CD4-positive, CD25-positive, alpha-beta regulatory T cell (primary cell): ENCODE measurements at regions not wholly inside any gene's neighbourhood (a gene's known extent, or its start where the extent isn't known, plus 50 kb on each side); places are given as distances from the start of the nearest gene placed in this dataset.

Experiments used
- ATAC-seq, 2 donors: fragments of 150-1000 bp; cut with Tn5 transposase; one replicate each; pipeline ENCODE4 v1.10.0; 2021; ENCODE audit warnings: low read depth in 2 of 2, moderate number of reproducible peaks in 2 of 2, moderate library complexity in 1 of 2
- DNase-seq, 3 donors: peaks; one replicate each; pipeline versions ENCODE4 v3.0.0 to v3.0.0-alpha.2; 2012 to 2022; ENCODE audit warnings: mixed read lengths in 1 of 3
- H3K27ac ChIP-seq: one replicate; pipeline ENCODE4 v1.7.0; 2013; ENCODE audit warnings: mild to moderate bottlenecking, low read length; ENCODE audit not compliant: insufficient read depth, poor library complexity, severe bottlenecking
- H3K27me3 ChIP-seq: one replicate; pipeline ENCODE4 v1.7.0; 2013; ENCODE audit warnings: low read length; ENCODE audit not compliant: control insufficient read depth, insufficient read depth
- H3K36me3 ChIP-seq: one replicate; pipeline ENCODE4 v1.7.0; 2013; ENCODE audit warnings: mild to moderate bottlenecking, low read length, moderate library complexity; ENCODE audit not compliant: control insufficient read depth, insufficient read depth
- H3K4me1 ChIP-seq: 2 replicates; pipeline ENCODE4 v1.7.0; 2013; ENCODE audit warnings: mild to moderate bottlenecking, low read length; ENCODE audit not compliant: insufficient read depth, control insufficient read depth, poor library complexity, severe bottlenecking
- H3K4me3 ChIP-seq: one replicate; pipeline ENCODE4 v1.7.0; 2013; ENCODE audit warnings: low read depth, mild to moderate bottlenecking, low read length, moderate library complexity
- H3K9me3 ChIP-seq, 2 experiments: 1 replicate in 1 of 2; 2 replicates in 1 of 2; pipeline ENCODE4 v1.7.0; 2013; ENCODE audit warnings: low read length in 2 of 2, mild to moderate bottlenecking in 1 of 2, moderate library complexity in 1 of 2; ENCODE audit not compliant: control insufficient read depth in 2 of 2
- H3K27ac Mint-ChIP-seq, 3 donors: one replicate each; pipeline ENCODE4 v1.8.0; 2020 to 2022; ENCODE audit warnings: mild to moderate bottlenecking in 3 of 3, mixed read lengths in 3 of 3, moderate library complexity in 2 of 3
- H3K27me3 Mint-ChIP-seq: one replicate; pipeline ENCODE4 v1.8.0; 2022; ENCODE audit warnings: mild to moderate bottlenecking, mixed read lengths
- H3K36me3 Mint-ChIP-seq: one replicate; pipeline ENCODE4 v1.8.0; 2020; ENCODE audit warnings: mixed read lengths
- H3K4me1 Mint-ChIP-seq, 4 donors: one replicate each; pipeline ENCODE4 v1.8.0; 2020 to 2022; ENCODE audit warnings: mixed read lengths in 4 of 4, mild to moderate bottlenecking in 1 of 4
- H3K4me3 Mint-ChIP-seq, 4 donors: one replicate each; pipeline ENCODE4 v1.8.0; 2020 to 2022; ENCODE audit warnings: mild to moderate bottlenecking in 4 of 4, mixed read lengths in 4 of 4, moderate library complexity in 3 of 4
- H3K9me3 Mint-ChIP-seq, 7 donors: one replicate each; pipeline ENCODE4 v1.8.0; 2020 to 2022; ENCODE audit warnings: mixed read lengths in 7 of 7, mild to moderate bottlenecking in 3 of 7, moderate library complexity in 2 of 7

DNA sequence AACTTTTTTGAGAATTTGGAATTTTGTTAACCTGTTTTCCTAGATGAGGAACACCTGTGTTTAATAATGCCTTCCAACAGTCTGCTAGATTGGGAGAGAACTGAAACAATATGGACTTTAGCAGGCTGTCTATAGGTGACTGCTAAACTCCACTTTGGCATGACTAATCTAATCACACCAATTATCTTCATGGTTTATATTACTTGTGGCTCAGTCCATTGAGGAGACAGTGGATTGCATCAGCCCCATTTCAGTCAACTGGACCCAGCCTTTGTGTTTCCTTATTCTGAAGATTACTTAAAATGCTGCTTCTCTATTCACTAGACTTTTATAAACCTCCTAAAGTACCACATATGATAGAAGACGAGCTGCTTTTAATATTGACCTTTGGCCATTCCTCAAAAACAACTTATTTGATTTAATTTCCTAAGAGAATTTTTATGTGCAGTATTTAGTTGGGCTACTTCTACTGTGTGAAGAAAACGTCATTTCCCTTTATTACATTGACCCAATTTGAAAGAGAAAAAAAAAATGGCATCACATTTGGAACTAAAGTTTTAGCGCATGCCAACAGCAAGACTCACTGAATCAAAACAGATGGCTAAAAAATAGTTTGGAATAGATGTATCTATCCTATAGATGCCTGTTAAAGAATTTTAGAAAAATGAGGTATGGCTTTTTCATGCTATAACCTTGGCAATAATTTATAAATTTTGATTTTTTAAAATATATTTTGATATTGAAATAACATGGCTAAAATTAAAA lies 295.8 kb downstream of the NDFIP2 start:
- peaks cover 0 to 2% (median 0%) of the 10 kb centered on the region in 7 donors for H3K9me3 Mint-ChIP-seq
- no peaks in the 10 kb centered on the region for H3K36me3 Mint-ChIP-seq
- DNase-seq (no peak), ATAC-seq (no peak)
- H3K4me1 Mint-ChIP-seq = no peaks in the 10 kb centered on the region
- Histone ChIP-seq H3K27ac (no peak overlapping the region), H3K36me3 (no peaks in the 10 kb centered on the region), H3K9me3 (no peaks in the 10 kb centered on the region), H3K4me3 (no peak overlapping the region), H3K4me1 (no peaks in the 10 kb centered on the region), H3K27me3 (no peaks in the 10 kb centered on the region)
- no peaks in the 10 kb centered on the region for H3K27me3 Mint-ChIP-seq
- H3K4me3 Mint-ChIP-seq = no peak overlapping the region
- no peak overlapping the region for H3K27ac Mint-ChIP-seq

GRCh38 chr13:79775830-79776229 lies 294.9 kb downstream of the NDFIP2 start:
- Histone ChIP-seq H3K9me3 (no peaks in the 10 kb centered on the region), H3K27me3 (no peaks in the 10 kb centered on the region), H3K4me3 (no peak overlapping the region), H3K4me1 (no peaks in the 10 kb centered on the region), H3K36me3 (no peaks in the 10 kb centered on the region), H3K27ac (no peak overlapping the region)
- Mint-ChIP-seq H3K4me3 (no peak overlapping the region), H3K4me1 (no peaks in the 10 kb centered on the region), H3K36me3 (no peaks in the 10 kb centered on the region), H3K27me3 (no peaks in the 10 kb centered on the region), H3K27ac (no peak overlapping the region), H3K9me3 (peaks cover 0 to 7% (median 2%) of the 10 kb centered on the region in 7 donors)
- ATAC-seq = no peak
- DNase-seq = no peak

DNA sequence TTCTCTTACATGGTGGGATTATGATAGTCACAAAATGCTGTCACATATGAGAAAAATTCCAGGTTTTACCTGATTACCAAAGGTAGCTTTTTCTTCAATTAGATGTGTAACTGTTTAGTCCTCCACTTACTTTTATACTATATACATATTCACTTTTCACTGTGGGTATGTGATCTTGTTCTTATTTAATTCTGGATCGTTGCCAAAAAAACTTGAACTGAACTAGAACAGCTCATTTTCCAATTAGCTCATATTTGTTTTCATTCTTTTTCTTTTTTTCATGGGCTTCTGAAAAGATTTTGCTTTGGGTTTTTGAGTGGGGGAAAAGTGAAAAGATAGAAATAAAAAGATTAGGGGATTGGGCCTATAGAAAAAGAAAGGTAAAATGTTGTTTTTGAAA lies 291.9 kb downstream of the NDFIP2 start:
- Histone ChIP-seq H3K9me3 (no peaks in the 10 kb centered on the region), H3K4me1 (no peaks in the 10 kb centered on the region), H3K36me3 (no peaks in the 10 kb centered on the region), H3K27ac (no peak overlapping the region), H3K4me3 (no peak overlapping the region), H3K27me3 (no peaks in the 10 kb centered on the region)
- no peak overlapping the region for H3K4me3 Mint-ChIP-seq
- ATAC-seq (no peak), DNase-seq (no peak)
- H3K36me3 Mint-ChIP-seq = no peaks in the 10 kb centered on the region
- H3K27me3 Mint-ChIP-seq = no peaks in the 10 kb centered on the region
- H3K27ac Mint-ChIP-seq = no peak overlapping the region
- H3K4me1 Mint-ChIP-seq = no peaks in the 10 kb centered on the region
- H3K9me3 Mint-ChIP-seq = peaks cover 0 to 8% (median 0%) of the 10 kb centered on the region in 7 donors

- no peaks in the 10 kb centered on the region for H3K36me3 ChIP-seq
- H3K27ac ChIP-seq = no peak overlapping the region
- peaks cover 0 to 8% (median 0%) of the 10 kb centered on the region in 7 donors for H3K9me3 Mint-ChIP-seq
- H3K4me3 ChIP-seq = no peak overlapping the region
- no peaks in the 10 kb centered on the region for H3K36me3 Mint-ChIP-seq
- H3K4me3 Mint-ChIP-seq = no peak overlapping the region
- H3K9me3 ChIP-seq = no peaks in the 10 kb centered on the region
- DNase-seq (no peak), ATAC-seq (no peak)
- no peaks in the 10 kb centered on the region for H3K4me1 ChIP-seq
- no peak overlapping the region for H3K27ac Mint-ChIP-seq
- no peaks in the 10 kb centered on the region for H3K27me3 Mint-ChIP-seq
- H3K27me3 ChIP-seq = no peaks in the 10 kb centered on the region
- H3K4me1 Mint-ChIP-seq = no peaks in the 10 kb centered on the region
Observed at GRCh38 chr13:79771493-79771892, 290.5 kb downstream of the NDFIP2 start.

GRCh38 chr13:79770056-79770455 lies 289.1 kb downstream of the NDFIP2 start:
- Mint-ChIP-seq H3K9me3 (peaks cover 0 to 8% (median 0%) of the 10 kb centered on the region in 7 donors), H3K4me3 (no peak overlapping the region), H3K36me3 (no peaks in the 10 kb centered on the region), H3K4me1 (no peaks in the 10 kb centered on the region), H3K27ac (no peak overlapping the region), H3K27me3 (no peaks in the 10 kb centered on the region)
- ATAC-seq (no peak), DNase-seq (no peak)
- no peak overlapping the region for H3K27ac ChIP-seq
- no peak overlapping the region for H3K4me3 ChIP-seq
- H3K27me3 ChIP-seq = no peaks in the 10 kb centered on the region
- H3K36me3 ChIP-seq = no peaks in the 10 kb centered on the region
- H3K9me3 ChIP-seq = no peaks in the 10 kb centered on the region
- no peaks in the 10 kb centered on the region for H3K4me1 ChIP-seq

- Mint-ChIP-seq H3K9me3 (peaks cover 0 to 8% (median 3%) of the 10 kb centered on the region in 7 donors), H3K27me3 (no peaks in the 10 kb centered on the region), H3K36me3 (no peaks in the 10 kb centered on the region), H3K4me3 (no peak overlapping the region), H3K4me1 (no peaks in the 10 kb centered on the region), H3K27ac (no peak overlapping the region)
- Histone ChIP-seq H3K27me3 (no peaks in the 10 kb centered on the region), H3K4me3 (no peak overlapping the region), H3K27ac (no peak overlapping the region), H3K9me3 (no peaks in the 10 kb centered on the region), H3K4me1 (no peaks in the 10 kb centered on the region), H3K36me3 (no peaks in the 10 kb centered on the region)
- ATAC-seq (no peak), DNase-seq (no peak)
Observed at GRCh38 chr13:79767126-79767525, 286.2 kb downstream of the NDFIP2 start.

DNA sequence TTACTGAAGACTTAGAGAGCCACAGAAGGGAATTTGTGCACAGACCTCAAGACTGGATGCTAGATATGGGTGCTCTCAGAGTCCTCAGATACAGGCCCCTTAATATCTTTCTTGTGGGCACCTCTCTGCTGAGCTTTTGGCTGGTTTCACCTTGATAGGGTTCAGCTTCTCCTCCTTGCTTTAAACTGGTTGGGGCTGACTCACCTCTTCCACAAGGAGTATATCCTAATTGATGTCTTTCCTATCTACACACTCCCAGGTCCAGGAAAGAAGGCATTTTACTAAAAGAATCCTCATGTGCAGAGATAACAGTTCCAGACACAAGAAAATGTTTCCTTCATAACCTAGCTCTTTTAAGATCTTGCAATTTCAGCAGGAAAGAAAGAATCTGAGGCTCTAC lies 284.4 kb downstream of the NDFIP2 start:
- H3K27ac ChIP-seq = no peak overlapping the region
- H3K4me3 Mint-ChIP-seq = peak overlapping the region in 1 of 4 donors; percentile 47

GRCh38 chr13:79749984-79750551 lies 269.1 kb downstream of the NDFIP2 start:
- Mint-ChIP-seq H3K27ac (no peak overlapping the region), H3K36me3 (no peaks in the 10 kb centered on the region), H3K4me1 (no peaks in the 10 kb centered on the region), H3K4me3 (no peak overlapping the region), H3K27me3 (no peaks in the 10 kb centered on the region), H3K9me3 (peaks cover 0 to 10% (median 0%) of the 10 kb centered on the region in 7 donors)
- H3K9me3 ChIP-seq = no peaks in the 10 kb centered on the region
- no peak overlapping the region for H3K4me3 ChIP-seq
- ATAC-seq (no peak), DNase-seq (no peak)
- H3K4me1 ChIP-seq = no peaks in the 10 kb centered on the region
- H3K27ac ChIP-seq = no peak overlapping the region
- H3K36me3 ChIP-seq = no peaks in the 10 kb centered on the region
- no peaks in the 10 kb centered on the region for H3K27me3 ChIP-seq

More for the DNA sequence above, 284.4 kb downstream of the NDFIP2 start:
- H3K4me1 Mint-ChIP-seq = no peaks in the 10 kb centered on the region
- H3K9me3 ChIP-seq = no peaks in the 10 kb centered on the region
- H3K36me3 Mint-ChIP-seq = no peaks in the 10 kb centered on the region
- no peaks in the 10 kb centered on the region for H3K36me3 ChIP-seq
- H3K27me3 ChIP-seq = no peaks in the 10 kb centered on the region
- H3K4me1 ChIP-seq = no peaks in the 10 kb centered on the region
- H3K27me3 Mint-ChIP-seq = no peaks in the 10 kb centered on the region
- H3K4me3 ChIP-seq = no peak overlapping the region
- DNase-seq = no peak
- H3K27ac Mint-ChIP-seq = no peak overlapping the region
- ATAC-seq = no peak
- peaks cover 0 to 5% (median 0%) of the 10 kb centered on the region in 7 donors for H3K9me3 Mint-ChIP-seq
